ENCODE measurements at regions not wholly inside any gene's neighbourhood (a gene's known extent, or its start where the extent isn't known, plus 50 kb on each side); places are given as distances from the start of the nearest gene placed in this dataset.

DNA sequence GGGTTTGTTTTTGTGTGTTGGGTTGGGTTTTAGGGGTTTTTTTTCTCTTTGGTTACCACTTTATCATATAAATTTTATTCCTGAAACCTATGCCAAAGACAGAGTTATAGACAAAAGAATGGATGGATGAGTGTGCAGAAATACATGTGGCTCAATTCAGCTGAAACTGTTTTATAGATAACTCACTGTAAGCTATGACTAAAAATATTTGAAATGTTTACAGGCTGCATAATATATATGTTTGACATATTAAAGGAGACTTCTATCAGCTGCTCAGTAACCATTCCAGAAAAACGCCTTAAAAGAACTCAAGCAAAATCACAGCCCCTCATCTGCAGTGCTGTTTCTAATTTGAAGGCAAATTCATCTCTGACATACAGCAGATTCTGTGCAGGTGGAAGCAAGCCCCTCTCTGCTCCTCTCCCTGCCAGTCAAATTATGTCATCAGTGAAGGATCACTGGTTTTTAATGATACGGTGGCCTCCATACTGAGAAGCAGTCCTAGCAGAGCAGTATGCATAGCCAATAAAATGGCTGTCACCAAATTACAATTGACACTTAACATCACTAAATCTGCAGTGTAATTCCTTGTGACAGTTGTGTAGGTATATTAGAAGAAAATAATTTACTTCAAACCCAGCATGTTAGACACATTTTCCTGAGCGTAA lies 301.6 kb downstream of the NR2F1-AS1 start:
- TF ChIP-seq, protein P1, sequence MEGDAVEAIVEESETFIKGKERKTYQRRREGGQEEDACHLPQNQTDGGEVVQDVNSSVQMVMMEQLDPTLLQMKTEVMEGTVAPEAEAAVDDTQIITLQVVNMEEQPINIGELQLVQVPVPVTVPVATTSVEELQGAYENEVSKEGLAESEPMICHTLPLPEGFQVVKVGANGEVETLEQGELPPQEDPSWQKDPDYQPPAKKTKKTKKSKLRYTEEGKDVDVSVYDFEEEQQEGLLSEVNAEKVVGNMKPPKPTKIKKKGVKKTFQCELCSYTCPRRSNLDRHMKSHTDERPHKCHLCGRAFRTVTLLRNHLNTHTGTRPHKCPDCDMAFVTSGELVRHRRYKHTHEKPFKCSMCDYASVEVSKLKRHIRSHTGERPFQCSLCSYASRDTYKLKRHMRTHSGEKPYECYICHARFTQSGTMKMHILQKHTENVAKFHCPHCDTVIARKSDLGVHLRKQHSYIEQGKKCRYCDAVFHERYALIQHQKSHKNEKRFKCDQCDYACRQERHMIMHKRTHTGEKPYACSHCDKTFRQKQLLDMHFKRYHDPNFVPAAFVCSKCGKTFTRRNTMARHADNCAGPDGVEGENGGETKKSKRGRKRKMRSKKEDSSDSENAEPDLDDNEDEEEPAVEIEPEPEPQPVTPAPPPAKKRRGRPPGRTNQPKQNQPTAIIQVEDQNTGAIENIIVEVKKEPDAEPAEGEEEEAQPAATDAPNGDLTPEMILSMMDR (conservative IDR thresholded peaks at IDR 0.05; ENCODE audit: low read depth in 2 of 2), result no peak
- TF ChIP-seq ZNF331 (CRISPR knock-in tag; IDR thresholded peaks at IDR 0.05; ENCODE audit: low read depth), result no peak
- TF ChIP-seq EZH2 (IDR thresholded peaks at IDR 0.05; ENCODE audit: low read depth, unreplicated experiment), result no peak
- no peak for TF ChIP-seq POLR2AphosphoS5 (IDR thresholded peaks at IDR 0.05; ENCODE audit: low read depth)
- TF ChIP-seq, protein P2, sequence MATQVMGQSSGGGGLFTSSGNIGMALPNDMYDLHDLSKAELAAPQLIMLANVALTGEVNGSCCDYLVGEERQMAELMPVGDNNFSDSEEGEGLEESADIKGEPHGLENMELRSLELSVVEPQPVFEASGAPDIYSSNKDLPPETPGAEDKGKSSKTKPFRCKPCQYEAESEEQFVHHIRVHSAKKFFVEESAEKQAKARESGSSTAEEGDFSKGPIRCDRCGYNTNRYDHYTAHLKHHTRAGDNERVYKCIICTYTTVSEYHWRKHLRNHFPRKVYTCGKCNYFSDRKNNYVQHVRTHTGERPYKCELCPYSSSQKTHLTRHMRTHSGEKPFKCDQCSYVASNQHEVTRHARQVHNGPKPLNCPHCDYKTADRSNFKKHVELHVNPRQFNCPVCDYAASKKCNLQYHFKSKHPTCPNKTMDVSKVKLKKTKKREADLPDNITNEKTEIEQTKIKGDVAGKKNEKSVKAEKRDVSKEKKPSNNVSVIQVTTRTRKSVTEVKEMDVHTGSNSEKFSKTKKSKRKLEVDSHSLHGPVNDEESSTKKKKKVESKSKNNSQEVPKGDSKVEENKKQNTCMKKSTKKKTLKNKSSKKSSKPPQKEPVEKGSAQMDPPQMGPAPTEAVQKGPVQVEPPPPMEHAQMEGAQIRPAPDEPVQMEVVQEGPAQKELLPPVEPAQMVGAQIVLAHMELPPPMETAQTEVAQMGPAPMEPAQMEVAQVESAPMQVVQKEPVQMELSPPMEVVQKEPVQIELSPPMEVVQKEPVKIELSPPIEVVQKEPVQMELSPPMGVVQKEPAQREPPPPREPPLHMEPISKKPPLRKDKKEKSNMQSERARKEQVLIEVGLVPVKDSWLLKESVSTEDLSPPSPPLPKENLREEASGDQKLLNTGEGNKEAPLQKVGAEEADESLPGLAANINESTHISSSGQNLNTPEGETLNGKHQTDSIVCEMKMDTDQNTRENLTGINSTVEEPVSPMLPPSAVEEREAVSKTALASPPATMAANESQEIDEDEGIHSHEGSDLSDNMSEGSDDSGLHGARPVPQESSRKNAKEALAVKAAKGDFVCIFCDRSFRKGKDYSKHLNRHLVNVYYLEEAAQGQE (IDR thresholded peaks at IDR 0.05; ENCODE audit: unreplicated experiment), result no peak
- no peak for TF ChIP-seq EZH2phosphoT487 (IDR thresholded peaks at IDR 0.05; ENCODE audit: unreplicated experiment)

Data from GM23338 (cell line).